Neural cell (in vitro differentiated cells): ENCODE measurements at regions not wholly inside any gene's neighbourhood (a gene's known extent, or its start where the extent isn't known, plus 50 kb on each side); places are given as distances from the start of the nearest gene placed in this dataset.

Experiments used
- H2AFZ ChIP-seq: fragments of 200-600, 300-800 bp; sonication (generic), shearing (Covaris generic); 2 replicates; pipeline ENCODE4 v1.6.0; 2014; ENCODE audit warnings: low read depth, mild to moderate bottlenecking, antibody characterized with exemption, low read length, moderate library complexity
- H3F3A ChIP-seq: fragments of 200-600 bp; shearing (Covaris generic); 2 replicates; pipeline ENCODE4 v1.6.1; 2016; ENCODE audit warnings: mild to moderate bottlenecking, moderate library complexity, mixed read lengths, antibody characterized with exemption, low read length; ENCODE audit not compliant: insufficient read depth, poor library complexity, severe bottlenecking
- H3K27ac ChIP-seq: fragments of 200-600, 300-800 bp; sonication (generic), shearing (Covaris generic); 2 replicates; pipeline ENCODE4 v1.5.1; 2014; ENCODE audit warnings: mild to moderate bottlenecking, low read length, moderate library complexity
- H3K27me3 ChIP-seq: fragments of 300-800, 200-600 bp; sonication (generic), shearing (Covaris generic); 2 replicates; pipeline ENCODE4 v1.6.0; 2014; ENCODE audit warnings: mild to moderate bottlenecking, low read depth, low read length, moderate library complexity; ENCODE audit not compliant: insufficient read depth
- H3K36me3 ChIP-seq: fragments of 300-800, 200-600 bp; sonication (generic), shearing (Covaris generic); 2 replicates; pipeline ENCODE4 v1.5.1; 2014; ENCODE audit warnings: mild to moderate bottlenecking, antibody characterized with exemption, low read length, moderate library complexity; ENCODE audit not compliant: insufficient read depth
- H3K4me2 ChIP-seq: fragments of 300-800, 200-600 bp; sonication (generic), shearing (Covaris generic); 2 replicates; pipeline ENCODE4 v1.6.0; 2014; ENCODE audit warnings: mild to moderate bottlenecking, low read length
- H3K4me3 ChIP-seq: fragments of 300-800, 200-600 bp; sonication (generic), shearing (Covaris generic); 2 replicates; pipeline ENCODE4 v1.5.1; 2014; ENCODE audit warnings: mild to moderate bottlenecking, low read length, moderate library complexity
- H3K79me2 ChIP-seq: fragments of 200-600 bp; shearing (Covaris generic); replicated peaks from 2 replicates; pipeline ENCODE4 v1.6.0; 2014; ENCODE audit warnings: mild to moderate bottlenecking, low read length, moderate library complexity; ENCODE audit not compliant: insufficient read depth
- H3K9ac ChIP-seq: fragments of 300-800, 200-600 bp; sonication (generic), shearing (Covaris generic); 2 replicates; pipeline ENCODE4 v1.6.1; 2016; ENCODE audit warnings: mild to moderate bottlenecking, low read length, mixed read lengths
- H3K9me2 ChIP-seq: fragments of 200-600 bp; shearing (Covaris generic); 2 replicates; pipeline ENCODE4 v1.6.1; 2016; ENCODE audit warnings: mild to moderate bottlenecking, low read length, mixed read lengths; ENCODE audit not compliant: insufficient read depth
- H3K9me3 ChIP-seq: fragments of 200-600, 300-800 bp; sonication (generic), shearing (Covaris generic); 2 replicates; pipeline ENCODE4 v1.6.1; 2016; ENCODE audit warnings: mild to moderate bottlenecking, mixed run types, low read length, moderate library complexity, mixed read lengths
- H4K20me1 ChIP-seq: fragments of 200-600 bp; shearing (Covaris generic); 2 replicates; pipeline ENCODE4 v1.6.1; 2016; ENCODE audit warnings: mild to moderate bottlenecking, mixed run types; ENCODE audit not compliant: insufficient read depth
- CTCF ChIP-seq: fragments of 450-650 bp; IDR thresholded peaks from 2 replicates; pipeline ENCODE4 v1.5.1; 2014; ENCODE audit warnings: antibody characterized with exemption, mild to moderate bottlenecking, moderate library complexity; ENCODE audit not compliant: poor library complexity, severe bottlenecking
- EP300 ChIP-seq: fragments of 450-650 bp; conservative IDR thresholded peaks from 2 replicates; pipeline ENCODE4 v1.6.1; 2014; ENCODE audit warnings: antibody characterized with exemption, mild to moderate bottlenecking, moderate library complexity; ENCODE audit not compliant: poor library complexity, severe bottlenecking
- EZH2 ChIP-seq: fragments of 200-600, 300-800 bp; shearing (Covaris generic), sonication (generic); IDR thresholded peaks from 2 replicates; pipeline ENCODE4 v1.6.1; 2014; ENCODE audit warnings: antibody characterized with exemption, low read length, borderline replicate concordance, mild to moderate bottlenecking; ENCODE audit not compliant: insufficient read depth, poor library complexity, severe bottlenecking
- MXI1 ChIP-seq: fragments of 450-650 bp; conservative IDR thresholded peaks from 2 replicates; pipeline ENCODE4 v1.6.1; 2014; ENCODE audit warnings: antibody characterized with exemption, mild to moderate bottlenecking; ENCODE audit not compliant: poor library complexity, severe bottlenecking
- POLR2AphosphoS5 ChIP-seq: IDR thresholded peaks from 2 replicates; pipeline ENCODE4 v1.6.1; 2012
- RAD21 ChIP-seq: fragments of 450-650 bp; conservative IDR thresholded peaks from 2 replicates; pipeline ENCODE4 v1.6.1; 2014; ENCODE audit warnings: antibody characterized with exemption, mild to moderate bottlenecking, moderate library complexity
- REST ChIP-seq: IDR thresholded peaks from 2 replicates; pipeline ENCODE4 v1.6.1; 2012; ENCODE audit warnings: borderline replicate concordance
- SMC3 ChIP-seq: fragments of 450-650 bp; conservative IDR thresholded peaks from 2 replicates; pipeline ENCODE4 v1.6.1; 2014; ENCODE audit warnings: antibody characterized with exemption, mild to moderate bottlenecking, moderate library complexity; ENCODE audit not compliant: poor library complexity
- TAF1 ChIP-seq: IDR thresholded peaks from 2 replicates; pipeline ENCODE4 v1.6.1; 2012; ENCODE audit warnings: low read depth

GRCh38 chr7:67692425-67692824, 695.8 kb downstream of the TYW1 start:
- no peaks in the 10 kb centered on the region for H3K9me2 ChIP-seq
- H3F3A ChIP-seq, result no peaks in the 10 kb centered on the region
- no peaks in the 10 kb centered on the region for H3K79me2 ChIP-seq
- H3K27ac ChIP-seq, result no peak overlapping the region
- no peak overlapping the region for H2AFZ ChIP-seq
- no peak overlapping the region for H3K9ac ChIP-seq
- H3K36me3 ChIP-seq, result no peaks in the 10 kb centered on the region
- no peaks in the 10 kb centered on the region for H4K20me1 ChIP-seq
- no peak overlapping the region for H3K4me3 ChIP-seq
- H3K4me2 ChIP-seq, result no peak overlapping the region
- no peaks in the 10 kb centered on the region for H3K9me3 ChIP-seq
- no peaks in the 10 kb centered on the region for H3K27me3 ChIP-seq
- TF ChIP-seq POLR2AphosphoS5 (no peak), MXI1 (no peak), REST (no peak), EP300 (no peak), SMC3 (no peak), RAD21 (no peak), TAF1 (no peak), EZH2 (no peak), CTCF (no peak)

- Histone ChIP-seq H3K9me2 (no peaks in the 10 kb centered on the region), H3K36me3 (no peaks in the 10 kb centered on the region), H3F3A (no peaks in the 10 kb centered on the region), H3K27ac (no peak overlapping the region), H2AFZ (no peak overlapping the region), H4K20me1 (no peaks in the 10 kb centered on the region), H3K79me2 (no peaks in the 10 kb centered on the region), H3K27me3 (no peaks in the 10 kb centered on the region), H3K4me2 (no peak overlapping the region), H3K9me3 (no peaks in the 10 kb centered on the region), H3K9ac (no peak overlapping the region), H3K4me3 (no peak overlapping the region)
- TF ChIP-seq EZH2 (no peak), TAF1 (no peak), POLR2AphosphoS5 (no peak), RAD21 (no peak), MXI1 (no peak), SMC3 (no peak), CTCF (no peak), EP300 (no peak), REST (no peak)
Observed at GRCh38 chr7:67696124-67696523, 699.5 kb downstream of the TYW1 start.
